ENCODE measurements at regions not wholly inside any gene's neighbourhood (a gene's known extent, or its start where the extent isn't known, plus 50 kb on each side); places are given as distances from the start of the nearest gene placed in this dataset.
"Not testable (repeated sequence)": the region's sequence is repeated elsewhere in the genome, so short reads cannot be mapped to it uniquely, and the experiment has no call there.

DNA sequence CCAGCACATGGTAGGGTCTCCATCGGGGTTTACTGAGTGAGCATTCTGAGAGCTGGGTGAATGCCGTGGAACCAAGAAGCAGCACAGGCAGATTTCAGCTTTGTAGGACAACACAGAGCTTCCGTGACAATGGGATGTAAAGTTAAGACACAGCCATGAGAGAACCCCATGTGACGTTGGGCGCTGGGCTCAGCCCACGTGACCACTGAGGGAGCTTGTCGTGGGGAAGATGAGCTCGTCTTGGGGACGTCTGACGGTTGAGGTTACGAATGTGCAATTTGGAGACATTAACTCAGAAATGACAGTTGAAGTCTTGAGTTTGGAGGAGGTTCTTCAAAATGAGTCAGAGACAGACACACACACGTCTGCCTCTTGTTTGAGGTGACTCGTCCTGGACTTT, 51.5 kb upstream of the MUC20 start:
- WGBS, 3 donors: 69 to 81% (median 79%) methylated on average over 11 of the region's 13 CpGs
- not testable (repeated sequence) for DNase-seq, FAIRE-seq

DNA sequence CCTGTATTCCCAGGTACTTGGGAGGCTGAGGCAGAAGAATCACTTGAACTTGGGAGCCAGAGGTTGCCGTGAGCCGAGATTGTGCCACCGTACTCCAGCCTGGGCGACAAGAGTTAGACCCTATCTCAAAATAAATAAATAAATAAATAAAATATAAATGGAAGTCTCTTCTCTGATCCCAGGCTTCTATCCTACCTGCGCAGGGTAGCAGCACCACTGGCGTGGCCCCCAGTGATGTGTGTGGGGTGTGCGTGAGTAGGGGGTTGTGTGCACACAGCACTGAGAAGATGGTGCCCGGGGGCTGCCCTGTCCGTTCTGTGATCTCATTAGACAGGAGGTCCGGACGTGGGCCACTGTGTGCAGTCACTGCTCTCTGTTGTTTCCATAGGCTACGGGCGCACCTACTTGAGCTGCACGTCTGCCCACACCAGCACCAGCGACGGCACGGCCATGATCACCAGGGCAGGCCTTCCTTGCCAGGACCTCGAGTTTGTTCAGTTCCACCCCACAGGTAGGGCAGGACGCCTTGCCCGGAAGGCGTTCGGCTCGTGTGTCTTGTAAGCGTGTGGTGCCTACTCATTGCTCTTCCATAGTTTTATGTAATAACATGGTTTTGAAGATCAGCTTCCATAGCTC, 52.5 kb upstream of the MUC20 start:
- WGBS, 3 donors: 85 to 90% (median 87%) methylated on average over 24 of the region's 24 CpGs
- H3K27ac ChIP-seq (ENCODE audit: low read depth in 1 of 3, low read length in 2 of 3); H3K4me1 ChIP-seq (ENCODE audit: control insufficient read depth in 3 of 3, insufficient read depth in 2 of 3, low read depth in 1 of 3, low read length in 2 of 3); H3K27me3 ChIP-seq (ENCODE audit: control insufficient read depth in 3 of 3, insufficient read depth in 3 of 3, low read length in 3 of 3); DNase-seq; H3K4me3 ChIP-seq (ENCODE audit: low read depth in 1 of 3, low read length in 3 of 3); FAIRE-seq; H3K9me3 ChIP-seq (ENCODE audit: control insufficient read depth in 2 of 2, insufficient read depth in 1 of 2, low read depth in 1 of 2, low read length in 1 of 2): not testable (repeated sequence)
- peaks cover 0 to 31% (median 7%) of the 10 kb centered on the region in 3 donors for H3K36me3 ChIP-seq (ENCODE audit: control insufficient read depth in 3 of 3, insufficient read depth in 2 of 3, low read depth in 1 of 3, low read length in 3 of 3)

More for the DNA sequence above, 51.5 kb upstream of the MUC20 start:
- H3K4me3 ChIP-seq (ENCODE audit: low read depth in 1 of 3, low read length in 3 of 3); H3K27me3 ChIP-seq (ENCODE audit: control insufficient read depth in 3 of 3, insufficient read depth in 3 of 3, low read length in 3 of 3); H3K9me3 ChIP-seq (ENCODE audit: control insufficient read depth in 2 of 2, insufficient read depth in 1 of 2, low read depth in 1 of 2, low read length in 1 of 2); H3K4me1 ChIP-seq (ENCODE audit: control insufficient read depth in 3 of 3, insufficient read depth in 2 of 3, low read depth in 1 of 3, low read length in 2 of 3); H3K27ac ChIP-seq (ENCODE audit: low read depth in 1 of 3, low read length in 2 of 3): not testable (repeated sequence)
- peaks cover 0 to 34% (median 10%) of the 10 kb centered on the region in 3 donors for H3K36me3 ChIP-seq (ENCODE audit: control insufficient read depth in 3 of 3, insufficient read depth in 2 of 3, low read depth in 1 of 3, low read length in 3 of 3)

DNA sequence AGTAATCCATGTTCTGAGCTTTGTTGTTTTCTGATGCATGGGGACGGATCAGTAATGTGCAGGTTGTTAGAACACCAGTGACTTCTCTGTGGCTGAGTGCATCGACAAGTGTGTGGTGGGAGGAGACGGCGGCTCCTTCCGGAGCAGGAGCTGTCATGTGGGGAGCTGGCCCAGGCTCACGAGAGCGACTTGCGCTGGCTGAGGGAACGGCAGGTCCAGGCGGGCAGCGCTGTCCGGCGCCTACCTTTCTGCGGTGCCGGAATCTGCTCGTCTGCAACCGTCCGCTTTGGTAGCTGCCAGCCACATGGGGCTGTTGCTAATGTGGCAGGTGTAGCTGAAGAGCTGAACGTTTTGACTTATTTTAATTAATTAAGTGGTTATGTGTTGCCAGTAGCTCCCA, 55.5 kb upstream of the MUC20 start:
- DNase-seq; FAIRE-seq; H3K4me1 ChIP-seq (ENCODE audit: control insufficient read depth in 3 of 3, insufficient read depth in 2 of 3, low read depth in 1 of 3, low read length in 2 of 3); H3K27me3 ChIP-seq (ENCODE audit: control insufficient read depth in 3 of 3, insufficient read depth in 3 of 3, low read length in 3 of 3); H3K9me3 ChIP-seq (ENCODE audit: control insufficient read depth in 2 of 2, insufficient read depth in 1 of 2, low read depth in 1 of 2, low read length in 1 of 2); H3K4me3 ChIP-seq (ENCODE audit: low read depth in 1 of 3, low read length in 3 of 3); H3K27ac ChIP-seq (ENCODE audit: low read depth in 1 of 3, low read length in 2 of 3): not testable (repeated sequence)
- H3K36me3 ChIP-seq (ENCODE audit: control insufficient read depth in 3 of 3, insufficient read depth in 2 of 3, low read depth in 1 of 3, low read length in 3 of 3): peaks cover 0 to 27% (median 5%) of the 10 kb centered on the region in 3 donors
- WGBS, 3 donors: 92 to 96% (median 95%) methylated on average over 15 to 19 of the region's 19 CpGs

DNA sequence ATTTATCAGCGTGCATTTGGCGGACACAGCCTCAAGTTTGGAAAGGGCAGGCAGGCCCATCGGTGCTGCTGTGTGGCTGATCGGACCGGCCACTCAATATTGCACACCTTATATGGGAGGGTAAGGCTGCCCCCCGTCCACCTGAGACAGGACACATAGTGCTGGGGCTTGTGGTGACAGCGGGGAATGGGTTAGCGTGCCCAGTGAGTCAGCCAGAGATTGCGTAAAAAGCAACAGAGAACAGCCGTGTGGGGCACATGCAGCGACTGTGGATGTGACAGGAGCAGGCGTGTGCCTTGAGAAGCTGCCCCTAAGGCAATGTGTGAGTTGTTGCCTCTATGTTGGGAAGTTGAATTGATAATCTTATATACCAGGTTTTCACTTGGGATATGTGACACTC, 56.6 kb upstream of the MUC20 start:
- H3K9me3 ChIP-seq (ENCODE audit: control insufficient read depth in 2 of 2, insufficient read depth in 1 of 2, low read depth in 1 of 2, low read length in 1 of 2); H3K27me3 ChIP-seq (ENCODE audit: control insufficient read depth in 3 of 3, insufficient read depth in 3 of 3, low read length in 3 of 3); H3K4me3 ChIP-seq (ENCODE audit: low read depth in 1 of 3, low read length in 3 of 3); FAIRE-seq; H3K4me1 ChIP-seq (ENCODE audit: control insufficient read depth in 3 of 3, insufficient read depth in 2 of 3, low read depth in 1 of 3, low read length in 2 of 3); DNase-seq; H3K27ac ChIP-seq (ENCODE audit: low read depth in 1 of 3, low read length in 2 of 3): not testable (repeated sequence)
- WGBS, 3 donors: 92 to 96% (median 94%) methylated on average over 12 of the region's 12 CpGs
- peaks cover 0 to 21% (median 5%) of the 10 kb centered on the region in 3 donors for H3K36me3 ChIP-seq (ENCODE audit: control insufficient read depth in 3 of 3, insufficient read depth in 2 of 3, low read depth in 1 of 3, low read length in 3 of 3)

DNA sequence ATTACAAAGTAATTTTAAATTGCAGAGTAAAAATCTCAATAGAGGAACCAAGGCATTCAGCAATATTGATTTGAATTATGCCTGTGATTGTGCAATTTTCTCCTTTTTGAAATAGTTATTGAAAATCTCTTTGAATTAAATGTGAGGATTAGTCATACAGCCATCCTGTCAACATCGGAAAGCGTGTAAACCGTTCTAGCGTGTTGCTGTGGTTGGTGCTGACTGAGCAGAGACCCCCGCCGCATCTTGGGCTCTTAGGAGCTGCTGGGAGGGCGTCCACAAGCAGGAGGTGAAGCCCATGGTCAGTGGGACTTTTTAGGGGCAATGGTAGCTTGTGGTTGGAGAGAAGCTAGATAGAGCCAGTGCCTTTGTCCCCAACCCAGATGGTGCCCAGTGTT, 61.6 kb upstream of the MUC20 start:
- H3K27ac ChIP-seq (ENCODE audit: low read depth in 1 of 3, low read length in 2 of 3); H3K4me1 ChIP-seq (ENCODE audit: control insufficient read depth in 3 of 3, insufficient read depth in 2 of 3, low read depth in 1 of 3, low read length in 2 of 3); H3K4me3 ChIP-seq (ENCODE audit: low read depth in 1 of 3, low read length in 3 of 3); H3K9me3 ChIP-seq (ENCODE audit: control insufficient read depth in 2 of 2, insufficient read depth in 1 of 2, low read depth in 1 of 2, low read length in 1 of 2); H3K27me3 ChIP-seq (ENCODE audit: control insufficient read depth in 3 of 3, insufficient read depth in 3 of 3, low read length in 3 of 3); DNase-seq; FAIRE-seq; H3K36me3 ChIP-seq (ENCODE audit: control insufficient read depth in 3 of 3, insufficient read depth in 2 of 3, low read depth in 1 of 3, low read length in 3 of 3): not testable (repeated sequence)
- WGBS, 3 donors: 11 to 67% (median 25%) methylated on average over 1 to 2 of the region's 7 CpGs

DNA sequence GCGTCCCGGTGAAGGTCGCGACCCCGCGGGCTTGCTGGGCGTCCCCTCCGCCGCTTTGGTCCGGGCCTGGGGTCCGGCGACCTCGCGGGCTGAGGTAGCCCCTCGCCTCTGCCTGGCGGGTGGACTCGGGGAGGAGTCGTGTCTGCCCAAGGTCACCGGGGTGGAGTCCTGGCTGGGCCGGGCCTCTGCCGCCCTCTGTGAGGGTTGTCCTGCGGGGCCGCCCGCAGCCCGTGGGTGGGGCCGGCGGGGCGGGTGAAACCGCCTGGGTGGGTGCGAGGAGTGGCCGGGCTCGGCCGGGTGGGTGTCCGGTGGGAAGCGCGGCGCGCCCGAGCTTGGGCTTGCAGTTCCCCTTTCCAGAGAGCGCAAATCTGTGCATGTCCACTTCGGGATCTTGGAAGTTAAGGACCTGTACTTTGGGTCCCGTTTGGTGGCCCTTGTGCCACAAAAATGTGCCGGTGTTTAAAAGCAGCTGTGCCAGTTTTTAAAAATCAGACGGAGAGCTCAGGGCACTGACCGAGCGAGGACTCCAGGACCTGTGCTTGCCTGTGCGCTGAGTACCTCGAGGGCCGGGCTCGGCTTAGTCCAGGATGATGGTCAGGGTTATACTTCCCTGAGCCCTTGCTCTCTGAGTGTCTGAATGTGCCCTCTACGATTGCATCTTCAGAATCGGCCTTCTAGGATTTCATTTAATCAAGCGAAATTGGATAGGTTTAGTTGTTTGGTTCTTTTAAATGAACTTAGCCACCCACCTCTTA, 62.2 kb upstream of the MUC20 start:
- WGBS, 3 donors: 0 to 4% (median 3%) methylated on average over 5 to 24 of the region's 53 CpGs
- Histone ChIP-seq H3K4me3 (ENCODE audit: low read depth in 1 of 3, low read length in 3 of 3) (peak overlapping the region in 2 of 3 donors; percentile 15 to 70), H3K27ac (ENCODE audit: low read depth in 1 of 3, low read length in 2 of 3) (peak overlapping the region in 1 of 3 donors; percentile 91)
- not testable (repeated sequence) for H3K36me3 ChIP-seq (ENCODE audit: control insufficient read depth in 3 of 3, insufficient read depth in 2 of 3, low read depth in 1 of 3, low read length in 3 of 3); H3K4me1 ChIP-seq (ENCODE audit: control insufficient read depth in 3 of 3, insufficient read depth in 2 of 3, low read depth in 1 of 3, low read length in 2 of 3); H3K27me3 ChIP-seq (ENCODE audit: control insufficient read depth in 3 of 3, insufficient read depth in 3 of 3, low read length in 3 of 3); FAIRE-seq; DNase-seq; H3K9me3 ChIP-seq (ENCODE audit: control insufficient read depth in 2 of 2, insufficient read depth in 1 of 2, low read depth in 1 of 2, low read length in 1 of 2)

DNA sequence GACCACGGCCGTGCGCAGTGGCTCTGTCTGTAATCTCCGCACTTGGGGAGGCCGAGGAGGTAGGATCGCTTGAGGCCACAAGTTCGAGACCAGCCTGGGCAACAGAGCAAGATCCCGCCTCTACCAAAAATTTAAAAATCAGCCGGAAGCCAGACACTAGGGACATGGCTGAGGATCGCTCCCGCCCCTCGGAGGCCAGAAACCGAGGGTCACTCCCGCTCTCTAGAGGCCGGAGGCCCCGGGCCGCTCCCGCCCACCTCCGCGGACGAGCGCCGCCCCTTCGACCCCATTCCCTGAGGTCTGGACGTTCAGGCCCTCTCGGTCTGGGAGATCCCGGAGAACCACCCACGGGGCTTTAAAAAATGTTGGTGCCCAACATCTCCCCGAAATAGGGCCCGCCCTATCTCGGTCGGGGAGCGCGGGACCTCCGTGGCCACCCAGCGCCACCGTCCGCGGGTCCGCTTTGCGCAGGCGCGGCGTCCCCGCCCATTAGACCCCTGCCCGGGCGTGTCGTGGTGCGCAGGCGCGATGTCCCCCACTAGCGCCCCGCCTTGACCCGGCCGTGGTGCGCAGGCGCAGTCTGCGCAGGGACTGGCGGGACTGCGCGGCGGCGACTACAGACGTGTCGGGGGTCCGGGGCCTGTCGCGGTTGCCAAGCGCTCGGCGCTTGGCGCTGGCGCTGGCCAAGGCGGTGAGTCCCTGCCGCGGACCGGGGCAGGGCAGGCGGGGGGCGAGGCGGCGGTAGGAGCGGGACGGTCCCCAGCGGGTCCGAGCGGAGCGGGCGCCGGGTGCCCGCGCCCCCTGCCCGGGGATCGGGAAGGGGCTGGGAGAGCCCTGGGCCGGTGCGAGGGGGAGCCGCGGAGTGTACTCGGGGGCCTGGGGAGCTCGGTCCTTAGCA, 63.1 kb upstream of the MUC20 start:
- not testable (repeated sequence) for H3K36me3 ChIP-seq (ENCODE audit: control insufficient read depth in 3 of 3, insufficient read depth in 2 of 3, low read depth in 1 of 3, low read length in 3 of 3); H3K27me3 ChIP-seq (ENCODE audit: control insufficient read depth in 3 of 3, insufficient read depth in 3 of 3, low read length in 3 of 3); FAIRE-seq; H3K9me3 ChIP-seq (ENCODE audit: control insufficient read depth in 2 of 2, insufficient read depth in 1 of 2, low read depth in 1 of 2, low read length in 1 of 2); H3K4me1 ChIP-seq (ENCODE audit: control insufficient read depth in 3 of 3, insufficient read depth in 2 of 3, low read depth in 1 of 3, low read length in 2 of 3)
- whole genome bisulfite sequencing, 3 donors: 1 to 4% (median 2%) methylated on average over 55 to 97 of the region's 99 CpGs
- Histone ChIP-seq H3K4me3 (ENCODE audit: low read depth in 1 of 3, low read length in 3 of 3) (peak overlapping the region; percentile 36 to 70 (median 57)), H3K27ac (ENCODE audit: low read depth in 1 of 3, low read length in 2 of 3) (peak overlapping the region; percentile 44 to 91 (median 67))
- peak; percentile 89 to 96 for DNase-seq

DNA sequence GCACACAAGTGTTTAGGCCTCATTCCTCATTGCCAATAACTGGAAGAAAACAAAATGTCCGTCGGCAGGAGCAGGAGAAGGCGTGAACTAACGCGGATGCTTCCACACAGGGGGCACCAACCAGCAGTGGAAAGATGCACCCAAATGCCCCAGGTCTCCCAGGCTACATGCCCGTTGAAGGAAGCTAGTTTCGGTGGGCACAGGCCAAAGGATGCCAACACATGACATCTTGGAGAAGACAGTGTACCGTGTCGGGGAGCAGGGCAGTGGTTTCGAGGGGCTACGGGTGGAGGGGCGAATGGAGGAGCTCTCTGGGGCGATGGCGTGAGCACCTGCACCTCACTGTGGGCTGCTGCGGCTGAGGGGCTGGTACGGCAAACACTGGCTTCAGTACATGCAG, 64.7 kb upstream of the MUC20 start:
- FAIRE-seq; H3K27ac ChIP-seq (ENCODE audit: low read depth in 1 of 3, low read length in 2 of 3); DNase-seq; H3K27me3 ChIP-seq (ENCODE audit: control insufficient read depth in 3 of 3, insufficient read depth in 3 of 3, low read length in 3 of 3); H3K4me1 ChIP-seq (ENCODE audit: control insufficient read depth in 3 of 3, insufficient read depth in 2 of 3, low read depth in 1 of 3, low read length in 2 of 3); H3K36me3 ChIP-seq (ENCODE audit: control insufficient read depth in 3 of 3, insufficient read depth in 2 of 3, low read depth in 1 of 3, low read length in 3 of 3); H3K4me3 ChIP-seq (ENCODE audit: low read depth in 1 of 3, low read length in 3 of 3); H3K9me3 ChIP-seq (ENCODE audit: control insufficient read depth in 2 of 2, insufficient read depth in 1 of 2, low read depth in 1 of 2, low read length in 1 of 2): not testable (repeated sequence)
- 88 to 90% (median 90%) methylated on average over 16 of the region's 16 CpGs for whole genome bisulfite sequencing, 3 donors
